MM.1S (cell line): ENCODE measurements at regions not wholly inside any gene's neighbourhood (a gene's known extent, or its start where the extent isn't known, plus 50 kb on each side); places are given as distances from the start of the nearest gene placed in this dataset.

ENCODE experiments used
- DNase-seq: peaks from one replicate; pipeline ENCODE4 v3.0.0-alpha.2; 2015
- H2AFZ ChIP-seq: fragments of 300-600 bp; sonication (generic); 2 replicates; pipeline ENCODE4 v1.6.0; 2016; ENCODE audit warnings: antibody characterized with exemption, low read length
- H3F3A ChIP-seq: fragments of 300-600 bp; sonication (generic); 2 replicates; pipeline ENCODE4 v1.6.1; 2016; ENCODE audit warnings: mild to moderate bottlenecking, antibody characterized with exemption, low read length, moderate library complexity, mixed read lengths; ENCODE audit not compliant: insufficient read depth
- H3K27ac ChIP-seq: fragments of 300-600 bp; sonication (generic); 2 replicates; pipeline ENCODE4 v1.5.1; 2016; ENCODE audit warnings: mild to moderate bottlenecking, low read length
- H3K27me3 ChIP-seq: fragments of 300-600 bp; sonication (generic); replicated peaks from 2 replicates; pipeline ENCODE4 v1.6.0; 2016; ENCODE audit warnings: low read length; ENCODE audit not compliant: insufficient read depth
- H3K36me3 ChIP-seq: fragments of 300-600 bp; sonication (generic); replicated peaks from 2 replicates; pipeline ENCODE4 v1.6.1; 2016; ENCODE audit warnings: mild to moderate bottlenecking, low read length, mixed read lengths; ENCODE audit not compliant: insufficient read depth
- H3K4me1 ChIP-seq: fragments of 300-600 bp; sonication (generic); 2 replicates; pipeline ENCODE4 v1.6.1; 2016; ENCODE audit warnings: low read length, mixed read lengths
- H3K4me2 ChIP-seq: fragments of 300-600 bp; sonication (generic); 2 replicates; pipeline ENCODE4 v1.6.0; 2016; ENCODE audit warnings: low read depth, low read length
- H3K4me3 ChIP-seq: fragments of 300-600 bp; sonication (generic); 2 replicates; pipeline ENCODE4 v1.5.1; 2016; ENCODE audit warnings: low read length, mixed read lengths
- H3K79me2 ChIP-seq: fragments of 300-600 bp; sonication (generic); 2 replicates; pipeline ENCODE4 v1.6.1; 2016; ENCODE audit warnings: mixed run types, low read length, mixed read lengths
- H3K9ac ChIP-seq: fragments of 300-600 bp; sonication (generic); 2 replicates; pipeline ENCODE4 v1.6.1; 2016; ENCODE audit warnings: low read length, mixed read lengths
- H3K9me2 ChIP-seq: fragments of 300-600 bp; sonication (generic); replicated peaks from 2 replicates; pipeline ENCODE4 v1.6.1; 2016; ENCODE audit warnings: mild to moderate bottlenecking, low read length, mixed read lengths; ENCODE audit not compliant: insufficient read depth
- H3K9me3 ChIP-seq: fragments of 300-600 bp; sonication (generic); replicated peaks from 2 replicates; pipeline ENCODE4 v1.6.1; 2016; ENCODE audit warnings: mild to moderate bottlenecking, low read length, mixed read lengths; ENCODE audit not compliant: insufficient read depth
- H4K20me1 ChIP-seq: fragments of 300-600 bp; sonication (generic); 2 replicates; pipeline ENCODE4 v1.6.1; 2016; ENCODE audit warnings: mild to moderate bottlenecking, low read length, moderate library complexity, mixed read lengths; ENCODE audit not compliant: insufficient read depth
- CTCF ChIP-seq: fragments of 300-600 bp; sonication (generic); IDR thresholded peaks from 2 replicates; pipeline ENCODE4 v1.5.1; 2016; ENCODE audit warnings: antibody characterized with exemption, low read length, mixed read lengths
- EZH2 ChIP-seq: fragments of 300-600 bp; sonication (generic); optimal IDR thresholded peaks from 2 replicates; pipeline ENCODE3; 2017; ENCODE audit warnings: low read depth, mild to moderate bottlenecking, antibody characterized with exemption, low read length, mixed read lengths
- EZH2phosphoT487 ChIP-seq: fragments of 300-600 bp; sonication (generic); IDR thresholded peaks from 2 replicates; pipeline ENCODE4 v1.6.1; 2018; ENCODE audit warnings: antibody characterized with exemption, low read length

GRCh38 chr2:42877936-42878335 is 85.6 kb upstream of the HAAO start:
- no peaks in the 10 kb centered on the region for H3K27me3 ChIP-seq
- H2AFZ ChIP-seq: no peak overlapping the region
- H3K79me2 ChIP-seq: no peaks in the 10 kb centered on the region
- no peak for TF ChIP-seq EZH2phosphoT487
- TF ChIP-seq CTCF: no peak
- no peak for TF ChIP-seq EZH2
- no peaks in the 10 kb centered on the region for H4K20me1 ChIP-seq
- no peaks in the 10 kb centered on the region for H3K36me3 ChIP-seq
- no peak overlapping the region for H3K4me3 ChIP-seq
- H3K9ac ChIP-seq: no peak overlapping the region
- DNase-seq: no peak
- H3F3A ChIP-seq: no peaks in the 10 kb centered on the region
- no peaks in the 10 kb centered on the region for H3K4me1 ChIP-seq
- no peaks in the 10 kb centered on the region for H3K9me2 ChIP-seq
- no peaks in the 10 kb centered on the region for H3K9me3 ChIP-seq
- no peak overlapping the region for H3K27ac ChIP-seq
- no peak overlapping the region for H3K4me2 ChIP-seq

GRCh38 chr2:42877511-42877910 is 85.1 kb upstream of the HAAO start:
- Histone ChIP-seq H3K4me1 (no peaks in the 10 kb centered on the region), H3K4me2 (no peak overlapping the region), H3K9me2 (no peaks in the 10 kb centered on the region), H4K20me1 (no peaks in the 10 kb centered on the region), H3K36me3 (no peaks in the 10 kb centered on the region), H3K4me3 (no peak overlapping the region), H3K79me2 (no peaks in the 10 kb centered on the region), H3K27me3 (no peaks in the 10 kb centered on the region), H3K9ac (no peak overlapping the region), H3K27ac (no peak overlapping the region), H3K9me3 (no peaks in the 10 kb centered on the region), H3F3A (no peaks in the 10 kb centered on the region), H2AFZ (no peak overlapping the region)
- no peak for DNase-seq
- TF ChIP-seq EZH2 (no peak), EZH2phosphoT487 (no peak), CTCF (no peak)

GRCh38 chr2:42876326-42876751 is 84.0 kb upstream of the HAAO start:
- Histone ChIP-seq H3K4me2 (no peak overlapping the region), H3F3A (no peaks in the 10 kb centered on the region), H3K79me2 (no peaks in the 10 kb centered on the region), H3K9ac (no peak overlapping the region), H3K4me1 (no peaks in the 10 kb centered on the region), H3K36me3 (no peaks in the 10 kb centered on the region), H4K20me1 (no peaks in the 10 kb centered on the region), H3K9me2 (no peaks in the 10 kb centered on the region), H2AFZ (no peak overlapping the region), H3K27me3 (no peaks in the 10 kb centered on the region), H3K4me3 (no peak overlapping the region), H3K9me3 (no peaks in the 10 kb centered on the region), H3K27ac (no peak overlapping the region)
- TF ChIP-seq CTCF (no peak), EZH2phosphoT487 (no peak), EZH2 (no peak)
- no peak for DNase-seq
